Kidney (tissue), 13 donors: ENCODE measurements at regions not wholly inside any gene's neighbourhood (a gene's known extent, or its start where the extent isn't known, plus 50 kb on each side); places are given as distances from the start of the nearest gene placed in this dataset.

Source experiments
- DNase-seq, 5 donors: peaks; one replicate each; pipeline ENCODE4 v3.0.0-alpha.2; 2013 to 2020
- FAIRE-seq: peaks from 2 replicates; lab custom pipeline; 2012; peaks lifted over from hg19 to GRCh38; lab: Jason Lieb, UNC
- H3K27ac ChIP-seq, 2 donors: one replicate each; pipeline ENCODE4 v1.7.0; 2013; ENCODE audit warnings: low read depth in 2 of 2, low read length in 2 of 2, inconsistent platforms in 1 of 2
- H3K27me3 ChIP-seq: one replicate; pipeline ENCODE4 v1.7.1; 2013; ENCODE audit warnings: low read length, inconsistent platforms; ENCODE audit not compliant: control insufficient read depth, insufficient read depth
- H3K36me3 ChIP-seq, 3 donors: one replicate each; pipeline versions ENCODE4 v1.7.0 to v1.7.1; 2013; ENCODE audit warnings: low read length in 3 of 3, control low read depth in 1 of 3, inconsistent platforms in 1 of 3; ENCODE audit not compliant: insufficient read depth in 3 of 3, control insufficient read depth in 2 of 3
- H3K4me1 ChIP-seq, 3 donors: one replicate each; pipeline versions ENCODE4 v1.7.0 to v1.7.1; 2013; ENCODE audit warnings: low read length in 3 of 3, inconsistent platforms in 1 of 3, low read depth in 1 of 3; ENCODE audit not compliant: control insufficient read depth in 2 of 3, insufficient read depth in 2 of 3
- H3K4me3 ChIP-seq, 3 donors: one replicate each; pipeline versions ENCODE4 v1.7.0 to v1.8.1; 2013; ENCODE audit warnings: low read length in 3 of 3, control low read depth in 1 of 3, inconsistent platforms in 1 of 3
- H3K9ac ChIP-seq, 3 donors: one replicate each; pipeline versions ENCODE4 v1.7.0 to v1.7.1; 2013; ENCODE audit warnings: low read length in 3 of 3, control low read depth in 1 of 3, inconsistent platforms in 1 of 3
- H3K9me3 ChIP-seq, 3 donors: one replicate each; pipeline versions ENCODE4 v1.7.0 to v1.7.1; 2013; ENCODE audit warnings: low read length in 3 of 3, control low read depth in 1 of 3, inconsistent platforms in 1 of 3; ENCODE audit not compliant: control insufficient read depth in 2 of 3, insufficient read depth in 1 of 3
- intact Hi-C: fragments of 100-400 bp; cut with DNase I; formaldehyde crosslinking; loops from one replicate; pipeline ENCODE4 v1.11.1; 2022
- TF ChIP-seq, protein P1 (sequence below): IDR thresholded peaks from 3 replicates; pipeline ENCODE4 v1.5.1; 2012; ENCODE audit warnings: mild to moderate bottlenecking, moderate library complexity, borderline replicate concordance; ENCODE audit not compliant: insufficient read depth; ENCODE audit errors: extremely low read depth
- donor health status: control.
- donor health status: control.
- donor health status: control.
- donor health status: control.
- donor health status: control.
- donor health status: DM: yes; HTN: yes; CAD: no.
- donor health status: Normal renal cell carcinoma (clear cell type).

DNA sequence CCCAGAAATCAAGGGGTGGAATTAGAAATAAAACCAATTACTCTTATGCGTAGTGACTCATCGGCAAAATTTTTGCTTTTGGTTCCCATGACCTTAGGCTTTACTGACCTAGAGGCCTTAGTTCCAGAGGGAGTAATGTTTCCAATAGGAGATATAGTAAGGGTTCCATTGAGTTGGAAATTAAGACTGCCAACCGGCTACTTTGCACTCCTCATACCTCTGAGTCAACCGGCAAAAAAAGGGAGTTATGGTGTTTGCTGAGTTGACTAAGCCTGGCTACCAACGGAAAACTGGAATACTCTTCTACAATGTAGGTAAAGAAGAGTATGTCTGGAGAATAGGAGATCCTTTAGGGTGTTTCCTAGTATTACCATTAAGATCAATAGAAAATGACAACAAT is 919.8 kb downstream of the CENPC start:
- intact Hi-C loops = no loop called here
- TF ChIP-seq, protein P1, sequence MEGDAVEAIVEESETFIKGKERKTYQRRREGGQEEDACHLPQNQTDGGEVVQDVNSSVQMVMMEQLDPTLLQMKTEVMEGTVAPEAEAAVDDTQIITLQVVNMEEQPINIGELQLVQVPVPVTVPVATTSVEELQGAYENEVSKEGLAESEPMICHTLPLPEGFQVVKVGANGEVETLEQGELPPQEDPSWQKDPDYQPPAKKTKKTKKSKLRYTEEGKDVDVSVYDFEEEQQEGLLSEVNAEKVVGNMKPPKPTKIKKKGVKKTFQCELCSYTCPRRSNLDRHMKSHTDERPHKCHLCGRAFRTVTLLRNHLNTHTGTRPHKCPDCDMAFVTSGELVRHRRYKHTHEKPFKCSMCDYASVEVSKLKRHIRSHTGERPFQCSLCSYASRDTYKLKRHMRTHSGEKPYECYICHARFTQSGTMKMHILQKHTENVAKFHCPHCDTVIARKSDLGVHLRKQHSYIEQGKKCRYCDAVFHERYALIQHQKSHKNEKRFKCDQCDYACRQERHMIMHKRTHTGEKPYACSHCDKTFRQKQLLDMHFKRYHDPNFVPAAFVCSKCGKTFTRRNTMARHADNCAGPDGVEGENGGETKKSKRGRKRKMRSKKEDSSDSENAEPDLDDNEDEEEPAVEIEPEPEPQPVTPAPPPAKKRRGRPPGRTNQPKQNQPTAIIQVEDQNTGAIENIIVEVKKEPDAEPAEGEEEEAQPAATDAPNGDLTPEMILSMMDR = no peak
- DNase-seq (no peak), FAIRE-seq (no peak)
- H3K27ac ChIP-seq = no peak overlapping the region
- H3K27me3 ChIP-seq = no peaks in the 10 kb centered on the region
- H3K4me3 ChIP-seq = no peak overlapping the region
- H3K9ac ChIP-seq = no peak overlapping the region
- H3K4me1 ChIP-seq = no peaks in the 10 kb centered on the region
- H3K9me3 ChIP-seq = peaks cover 0 to 3% (median 0%) of the 10 kb centered on the region in 3 donors
- H3K36me3 ChIP-seq = no peaks in the 10 kb centered on the region

DNA sequence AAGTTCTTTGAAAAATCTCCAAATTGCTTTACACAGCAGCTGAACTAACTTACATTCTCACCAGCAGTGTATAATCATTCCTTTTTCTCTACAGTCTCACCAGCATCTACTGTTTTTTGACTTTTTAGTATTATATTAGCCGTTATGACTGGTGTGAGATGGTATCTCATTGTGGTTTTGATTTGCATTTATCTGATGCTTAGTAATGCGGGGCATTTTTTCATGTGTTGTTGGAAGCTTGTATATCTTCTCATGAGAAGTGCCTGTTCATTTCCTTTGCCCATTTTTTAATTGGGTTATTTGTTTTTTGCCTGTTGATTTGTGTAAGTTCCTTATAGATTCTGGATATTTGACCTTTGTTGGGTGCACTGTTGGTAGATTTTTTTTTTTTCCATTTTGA is 931.7 kb downstream of the CENPC start:
- intact Hi-C loops = no loop called here
- TF ChIP-seq, protein P1 = no peak
- Histone ChIP-seq H3K36me3 (no peaks in the 10 kb centered on the region), H3K9ac (no peak overlapping the region), H3K4me1 (no peaks in the 10 kb centered on the region), H3K27me3 (no peaks in the 10 kb centered on the region), H3K9me3 (peaks cover 0 to 13% (median 0%) of the 10 kb centered on the region in 3 donors), H3K4me3 (no peak overlapping the region), H3K27ac (no peak overlapping the region)
- FAIRE-seq (no peak), DNase-seq (no peak)

DNA sequence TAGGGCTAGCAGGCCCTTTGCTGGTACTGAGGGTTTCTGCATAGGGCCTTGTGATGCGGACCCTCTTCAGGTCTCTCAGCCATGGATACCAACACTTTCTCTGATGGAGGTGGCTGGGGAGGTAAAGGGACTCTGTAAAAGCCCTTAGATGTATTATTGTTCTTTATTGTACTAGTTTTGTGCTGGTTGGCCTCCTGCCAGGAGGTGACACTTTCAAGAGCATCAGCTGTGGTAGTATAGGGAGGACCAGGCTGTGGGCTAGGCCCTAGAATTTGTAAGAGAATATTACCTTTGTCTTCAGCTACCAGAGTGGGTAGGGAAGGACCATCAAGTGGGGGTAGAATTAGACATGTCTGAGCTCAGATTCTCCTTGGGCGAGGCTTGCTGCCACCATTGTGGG is 936.3 kb downstream of the CENPC start:
- intact Hi-C loops = no loop called here
- DNase-seq = no peak
- Histone ChIP-seq H3K9ac (no peak overlapping the region), H3K4me3 (no peak overlapping the region), H3K36me3 (no peaks in the 10 kb centered on the region), H3K27me3 (no peaks in the 10 kb centered on the region), H3K4me1 (no peaks in the 10 kb centered on the region), H3K27ac (no peak overlapping the region), H3K9me3 (peaks cover 0 to 1% (median 0%) of the 10 kb centered on the region in 3 donors)
- TF ChIP-seq, protein P1 = no peak
- no peak for FAIRE-seq

DNA sequence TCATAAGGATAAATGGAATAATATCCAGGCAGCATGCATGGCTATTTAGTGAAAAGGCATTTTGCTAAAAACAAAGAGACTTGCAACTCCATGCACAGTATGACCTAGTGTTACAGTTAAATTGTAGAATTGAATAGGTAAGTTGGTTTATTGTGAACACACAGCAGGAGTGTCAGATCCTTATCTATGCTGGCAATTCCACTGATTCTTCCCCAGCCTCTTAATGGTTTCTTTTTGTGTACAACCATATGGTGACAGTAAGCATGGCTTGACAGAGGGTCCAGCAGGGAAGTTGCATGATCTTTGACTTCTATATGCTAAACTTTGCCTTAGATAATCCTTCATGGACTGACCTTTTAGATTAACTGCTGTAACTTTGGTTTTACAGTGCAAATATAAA is 936.6 kb upstream of the EPHA5 start:
- Histone ChIP-seq H3K9me3 (no peaks in the 10 kb centered on the region), H3K36me3 (no peaks in the 10 kb centered on the region), H3K27ac (no peak overlapping the region), H3K9ac (no peak overlapping the region), H3K27me3 (no peaks in the 10 kb centered on the region), H3K4me3 (no peak overlapping the region), H3K4me1 (no peaks in the 10 kb centered on the region)
- intact Hi-C loops = no loop called here
- no peak for FAIRE-seq
- TF ChIP-seq, protein P1 = no peak
- DNase-seq = no peak
